Peyer's patch (tissue), 4 donors: ENCODE measurements at regions not wholly inside any gene's neighbourhood (a gene's known extent, or its start where the extent isn't known, plus 50 kb on each side); places are given as distances from the start of the nearest gene placed in this dataset.

Experiments
- CTCF ChIP-seq, 6 experiments: fragments of 450-650 bp in 4 of 6; fragments of 200-600 bp in 2 of 6; sonication (generic) in 1 of 6; IDR thresholded peaks; one replicate each; pipeline ENCODE4 v1.5.1; 2017 to 2019; ENCODE audit warnings: antibody characterized with exemption in 6 of 6, mild to moderate bottlenecking in 3 of 6, moderate library complexity in 1 of 6
- POLR2A ChIP-seq, 2 donors: fragments of 450-650 bp; IDR thresholded peaks; one replicate each; pipeline ENCODE4 v1.5.1; 2017; ENCODE audit warnings: antibody characterized with exemption in 2 of 2, mild to moderate bottlenecking in 2 of 2, moderate library complexity in 2 of 2

GRCh38 chr7:80380957-80381356 lies 130.9 kb downstream of the GNAT3 start:
- TF ChIP-seq CTCF (IDR thresholded peaks at IDR 0.05) (no peak), POLR2A (IDR thresholded peaks at IDR 0.05) (no peak)
